A549 (cell line): ENCODE measurements at regions not wholly inside any gene's neighbourhood (a gene's known extent, or its start where the extent isn't known, plus 50 kb on each side); places are given as distances from the start of the nearest gene placed in this dataset.

ENCODE experiments used
- CEBPB ChIP-seq, 2 experiments: fragments of >200 bp in 1 of 2; sonication (Bioruptor Twin) in 1 of 2; formaldehyde crosslinking in 1 of 2; IDR thresholded peaks; 2 replicates each; pipeline ENCODE4 v1.6.1; 2012 to 2016
- CTCF ChIP-seq: fragments of >200 bp; sonication (Bioruptor Twin); formaldehyde crosslinking; IDR thresholded peaks from 3 replicates; pipeline ENCODE4 v1.5.1; 2016
- HDAC2 ChIP-seq: fragments of 200-600 bp; sonication (generic); IDR thresholded peaks from 2 replicates; pipeline ENCODE4 v1.6.1; 2016
- NR3C1 ChIP-seq: fragments of >200 bp; sonication (Bioruptor Twin); formaldehyde crosslinking; IDR thresholded peaks from 3 replicates; pipeline ENCODE4 v1.6.1; 2017
- POLR2A ChIP-seq: IDR thresholded peaks from 2 replicates; pipeline ENCODE4 v1.6.1; 2012; ENCODE audit warnings: mild to moderate bottlenecking, low read length
- RCOR1 ChIP-seq: fragments of 150-350 bp; IDR thresholded peaks from 2 replicates; pipeline ENCODE4 v1.6.1; 2014; ENCODE audit warnings: antibody characterized with exemption, low read length, low read depth

GRCh38 chr2:65999103-65999502, 435.8 kb upstream of the MEIS1 start:
- no peak for TF ChIP-seq CTCF
- TF ChIP-seq POLR2A = no peak
- TF ChIP-seq CEBPB (IDR thresholded peaks at IDR 0.05) = no peak
- TF ChIP-seq HDAC2 = no peak
- no peak for TF ChIP-seq RCOR1
- no peak for TF ChIP-seq NR3C1
